ENCODE measurements at regions not wholly inside any gene's neighbourhood (a gene's known extent, or its start where the extent isn't known, plus 50 kb on each side); places are given as distances from the start of the nearest gene placed in this dataset.

DNA sequence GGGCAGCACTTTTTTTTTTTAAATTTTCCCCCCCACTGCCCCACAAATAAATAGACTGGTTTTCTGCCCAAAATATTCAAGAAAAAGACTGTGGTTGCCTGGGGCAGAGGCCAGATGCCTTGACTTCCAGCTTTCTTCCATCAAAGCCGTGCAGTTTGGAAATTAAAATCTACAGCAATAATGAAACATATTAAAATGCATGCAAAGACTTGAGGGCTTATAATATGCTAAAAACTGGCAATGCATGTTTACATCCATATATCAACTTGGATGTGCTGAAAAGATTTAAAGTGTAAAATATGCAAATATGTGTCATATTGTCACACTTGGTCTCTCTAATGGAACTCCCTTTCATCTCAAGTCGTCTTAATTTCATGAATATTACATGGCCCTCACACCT is 2036.2 kb upstream of the PIK3C3 start:
- TF ChIP-seq, protein P1, sequence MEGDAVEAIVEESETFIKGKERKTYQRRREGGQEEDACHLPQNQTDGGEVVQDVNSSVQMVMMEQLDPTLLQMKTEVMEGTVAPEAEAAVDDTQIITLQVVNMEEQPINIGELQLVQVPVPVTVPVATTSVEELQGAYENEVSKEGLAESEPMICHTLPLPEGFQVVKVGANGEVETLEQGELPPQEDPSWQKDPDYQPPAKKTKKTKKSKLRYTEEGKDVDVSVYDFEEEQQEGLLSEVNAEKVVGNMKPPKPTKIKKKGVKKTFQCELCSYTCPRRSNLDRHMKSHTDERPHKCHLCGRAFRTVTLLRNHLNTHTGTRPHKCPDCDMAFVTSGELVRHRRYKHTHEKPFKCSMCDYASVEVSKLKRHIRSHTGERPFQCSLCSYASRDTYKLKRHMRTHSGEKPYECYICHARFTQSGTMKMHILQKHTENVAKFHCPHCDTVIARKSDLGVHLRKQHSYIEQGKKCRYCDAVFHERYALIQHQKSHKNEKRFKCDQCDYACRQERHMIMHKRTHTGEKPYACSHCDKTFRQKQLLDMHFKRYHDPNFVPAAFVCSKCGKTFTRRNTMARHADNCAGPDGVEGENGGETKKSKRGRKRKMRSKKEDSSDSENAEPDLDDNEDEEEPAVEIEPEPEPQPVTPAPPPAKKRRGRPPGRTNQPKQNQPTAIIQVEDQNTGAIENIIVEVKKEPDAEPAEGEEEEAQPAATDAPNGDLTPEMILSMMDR (IDR thresholded peaks at IDR 0.05; ENCODE audit: insufficient read depth, low read depth, low read length) = no peak
- no peak overlapping the region for H3K4me3 ChIP-seq (ENCODE audit: low read depth, low read length)
- no peak for DNase-seq (ENCODE audit: low read depth)

DNA sequence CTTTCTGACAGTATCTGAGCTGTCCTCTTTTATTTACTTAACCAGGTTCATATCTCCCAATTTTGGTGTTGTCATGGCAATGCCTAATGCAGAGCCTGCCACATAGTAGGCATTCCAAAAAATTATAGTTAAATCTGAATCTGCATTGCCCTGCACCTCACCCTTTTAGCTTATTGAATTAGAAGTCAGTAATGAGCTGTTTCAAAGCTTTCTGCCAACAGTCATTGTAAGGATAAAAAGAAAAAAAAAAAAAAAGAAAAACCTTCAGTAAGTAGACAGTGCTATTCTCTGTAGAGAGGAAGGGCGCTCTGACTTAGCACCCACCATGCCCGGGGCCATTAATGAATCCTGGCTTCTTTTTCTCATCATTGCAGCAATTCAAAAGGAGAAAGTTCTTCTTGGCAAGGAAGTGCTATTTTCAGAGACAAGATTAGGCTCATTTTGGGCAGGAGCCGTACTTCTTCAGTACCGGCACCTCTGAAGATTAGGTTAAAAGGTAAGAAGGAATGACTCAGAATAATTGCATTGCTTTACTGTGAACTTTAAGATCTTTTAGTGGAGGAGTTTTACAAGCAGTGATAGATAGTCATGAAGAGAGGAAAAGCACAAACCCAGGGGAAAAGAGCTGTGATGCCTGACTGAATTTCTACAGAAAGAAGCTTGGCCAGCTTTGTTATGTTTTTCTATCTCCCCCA is 2041.2 kb upstream of the PIK3C3 start:
- H3K4me3 ChIP-seq (ENCODE audit: low read depth, low read length) = no peak overlapping the region
- TF ChIP-seq, protein P1 (IDR thresholded peaks at IDR 0.05; ENCODE audit: insufficient read depth, low read depth, low read length) = no peak
- DNase-seq (ENCODE audit: low read depth) = no peak

DNA sequence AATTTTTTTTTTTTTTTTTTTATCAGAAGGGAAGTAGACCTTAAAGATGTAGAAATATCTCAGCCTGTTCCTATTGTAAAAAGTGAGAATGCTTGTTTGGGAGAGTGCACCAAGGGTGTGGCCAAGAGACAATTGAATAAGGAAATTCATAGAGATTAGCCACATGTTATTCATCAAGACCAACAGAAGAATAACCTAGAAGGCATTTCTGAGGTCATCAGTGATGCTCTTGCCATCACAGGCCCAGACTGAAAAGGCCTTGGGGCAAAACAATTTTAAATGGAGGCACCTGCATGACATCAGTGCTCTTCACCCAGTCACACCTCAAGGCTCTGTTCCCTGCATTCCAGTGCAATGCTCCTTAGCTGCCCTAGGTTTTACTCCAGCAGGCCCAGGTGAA is 2043.3 kb upstream of the PIK3C3 start:
- no peak for DNase-seq (ENCODE audit: low read depth)
- TF ChIP-seq, protein P1 (IDR thresholded peaks at IDR 0.05; ENCODE audit: insufficient read depth, low read depth, low read length) = no peak
- H3K4me3 ChIP-seq (ENCODE audit: low read depth, low read length) = no peak overlapping the region

DNA sequence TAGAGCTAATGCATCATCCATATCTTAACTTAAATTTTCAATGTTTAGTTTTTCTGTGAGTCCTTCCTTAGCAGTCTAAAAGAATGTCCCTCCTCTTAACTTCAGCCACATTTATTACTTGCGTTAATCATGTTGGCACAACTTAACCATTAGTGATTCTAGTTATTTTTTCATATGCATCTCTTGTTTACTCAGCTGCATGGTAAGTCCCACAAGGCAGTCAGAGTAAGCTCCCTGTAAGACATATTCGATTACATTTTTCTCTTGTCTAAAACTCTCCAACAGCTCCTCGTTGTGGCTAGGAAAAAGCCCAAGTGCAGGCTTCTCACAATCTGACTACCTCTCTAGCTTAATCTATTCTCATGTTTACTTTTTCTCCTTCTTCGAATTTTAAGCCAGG is 2045.3 kb upstream of the PIK3C3 start:
- no peak overlapping the region for H3K4me3 ChIP-seq (ENCODE audit: low read depth, low read length)
- DNase-seq (ENCODE audit: low read depth) = no peak
- TF ChIP-seq, protein P1 (IDR thresholded peaks at IDR 0.05; ENCODE audit: insufficient read depth, low read depth, low read length) = no peak

DNA sequence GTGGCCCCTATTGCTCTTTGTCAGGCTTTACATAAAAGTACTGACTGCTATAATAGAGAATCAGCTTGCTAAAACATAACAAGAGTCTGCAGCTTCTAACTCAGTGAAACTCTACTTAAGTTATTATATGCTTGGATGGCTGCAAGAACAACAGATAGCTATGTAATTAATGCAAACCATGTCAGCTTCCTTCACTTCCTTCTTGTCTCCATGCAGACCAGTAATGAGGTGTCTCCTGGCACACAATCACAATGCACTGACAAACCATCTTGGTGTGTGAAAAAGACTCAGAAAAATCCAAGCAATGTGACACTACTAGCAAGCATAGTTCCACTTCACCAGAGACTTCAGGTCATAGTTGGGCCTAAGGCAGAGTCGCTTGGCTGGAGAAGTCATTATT is 2068.9 kb upstream of the PIK3C3 start:
- no peak for DNase-seq (ENCODE audit: low read depth)
- H3K4me3 ChIP-seq (ENCODE audit: low read depth, low read length) = no peak overlapping the region
- TF ChIP-seq, protein P1 (IDR thresholded peaks at IDR 0.05; ENCODE audit: insufficient read depth, low read depth, low read length) = no peak

DNA sequence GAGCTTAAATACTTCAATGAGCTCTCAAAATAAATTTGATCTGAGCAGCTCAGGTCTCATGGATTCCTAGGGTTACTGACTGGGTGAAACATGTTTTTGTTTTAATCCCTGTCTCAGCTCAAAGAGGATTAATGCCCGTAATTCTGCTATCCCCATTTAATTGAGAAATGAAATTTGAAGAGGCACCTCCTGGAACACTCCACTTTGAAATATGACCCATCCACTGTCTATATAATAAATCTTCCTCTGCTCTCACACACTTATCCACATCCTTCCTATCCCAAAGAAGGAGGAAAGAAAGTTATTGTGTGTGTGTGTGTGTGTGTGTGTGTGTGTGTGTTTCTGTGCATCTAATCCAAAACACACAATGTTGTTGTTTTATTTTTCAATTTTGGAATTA is 2082.4 kb upstream of the PIK3C3 start:
- no peak overlapping the region for H3K4me3 ChIP-seq (ENCODE audit: low read depth, low read length)
- TF ChIP-seq, protein P1 (IDR thresholded peaks at IDR 0.05; ENCODE audit: insufficient read depth, low read depth, low read length) = no peak
- DNase-seq (ENCODE audit: low read depth) = no peak

DNA sequence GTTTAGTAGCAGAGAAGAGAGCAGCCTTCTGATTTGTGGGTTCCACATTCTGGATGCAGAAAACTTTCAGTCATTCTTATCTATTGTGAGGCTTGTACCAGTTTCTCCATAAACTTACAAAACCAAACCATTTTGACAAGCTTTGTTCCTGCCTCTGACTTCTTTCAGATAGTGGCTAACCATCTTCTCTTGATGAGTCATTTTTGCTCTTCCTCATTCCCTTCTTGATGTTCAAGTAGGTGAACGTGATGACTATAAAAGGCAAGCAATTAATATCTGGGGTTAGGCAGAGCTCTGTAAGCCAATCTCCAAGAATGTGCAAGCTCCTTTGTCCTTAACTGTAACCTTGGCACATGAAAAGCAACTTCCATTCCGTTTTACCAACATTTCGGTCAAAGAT is 2083.1 kb upstream of the PIK3C3 start:
- no peak overlapping the region for H3K4me3 ChIP-seq (ENCODE audit: low read depth, low read length)
- TF ChIP-seq, protein P1 (IDR thresholded peaks at IDR 0.05; ENCODE audit: insufficient read depth, low read depth, low read length) = no peak
- no peak for DNase-seq (ENCODE audit: low read depth)

Measured in fibroblast of villous mesenchyme (primary cell).